Astrocyte (in vitro differentiated cells and primary cell): ENCODE measurements at regions not wholly inside any gene's neighbourhood (a gene's known extent, or its start where the extent isn't known, plus 50 kb on each side); places are given as distances from the start of the nearest gene placed in this dataset.

Source experiments
- EZH2 ChIP-seq: IDR thresholded peaks from 2 replicates; pipeline ENCODE4 v1.6.1; 2012; ENCODE audit warnings: mild to moderate bottlenecking, low read length, inconsistent platforms; ENCODE audit not compliant: insufficient read depth
- TF ChIP-seq, protein P1 (sequence below): IDR thresholded peaks from 2 replicates; pipeline ENCODE4 v1.5.1; 2011; ENCODE audit warnings: low read depth, mild to moderate bottlenecking, inconsistent platforms, low read length, moderate library complexity; ENCODE audit not compliant: insufficient read depth

GRCh38 chr12:114738460-114739184, 54.6 kb upstream of the TBX3 start:
- TF ChIP-seq, protein P1, sequence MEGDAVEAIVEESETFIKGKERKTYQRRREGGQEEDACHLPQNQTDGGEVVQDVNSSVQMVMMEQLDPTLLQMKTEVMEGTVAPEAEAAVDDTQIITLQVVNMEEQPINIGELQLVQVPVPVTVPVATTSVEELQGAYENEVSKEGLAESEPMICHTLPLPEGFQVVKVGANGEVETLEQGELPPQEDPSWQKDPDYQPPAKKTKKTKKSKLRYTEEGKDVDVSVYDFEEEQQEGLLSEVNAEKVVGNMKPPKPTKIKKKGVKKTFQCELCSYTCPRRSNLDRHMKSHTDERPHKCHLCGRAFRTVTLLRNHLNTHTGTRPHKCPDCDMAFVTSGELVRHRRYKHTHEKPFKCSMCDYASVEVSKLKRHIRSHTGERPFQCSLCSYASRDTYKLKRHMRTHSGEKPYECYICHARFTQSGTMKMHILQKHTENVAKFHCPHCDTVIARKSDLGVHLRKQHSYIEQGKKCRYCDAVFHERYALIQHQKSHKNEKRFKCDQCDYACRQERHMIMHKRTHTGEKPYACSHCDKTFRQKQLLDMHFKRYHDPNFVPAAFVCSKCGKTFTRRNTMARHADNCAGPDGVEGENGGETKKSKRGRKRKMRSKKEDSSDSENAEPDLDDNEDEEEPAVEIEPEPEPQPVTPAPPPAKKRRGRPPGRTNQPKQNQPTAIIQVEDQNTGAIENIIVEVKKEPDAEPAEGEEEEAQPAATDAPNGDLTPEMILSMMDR: no peak
- no peak for TF ChIP-seq EZH2
